ENCODE measurements at regions not wholly inside any gene's neighbourhood (a gene's known extent, or its start where the extent isn't known, plus 50 kb on each side); places are given as distances from the start of the nearest gene placed in this dataset.
A peak's percentile ranks its signal among the peaks of the same experiment; 100 is the strongest.

DNA sequence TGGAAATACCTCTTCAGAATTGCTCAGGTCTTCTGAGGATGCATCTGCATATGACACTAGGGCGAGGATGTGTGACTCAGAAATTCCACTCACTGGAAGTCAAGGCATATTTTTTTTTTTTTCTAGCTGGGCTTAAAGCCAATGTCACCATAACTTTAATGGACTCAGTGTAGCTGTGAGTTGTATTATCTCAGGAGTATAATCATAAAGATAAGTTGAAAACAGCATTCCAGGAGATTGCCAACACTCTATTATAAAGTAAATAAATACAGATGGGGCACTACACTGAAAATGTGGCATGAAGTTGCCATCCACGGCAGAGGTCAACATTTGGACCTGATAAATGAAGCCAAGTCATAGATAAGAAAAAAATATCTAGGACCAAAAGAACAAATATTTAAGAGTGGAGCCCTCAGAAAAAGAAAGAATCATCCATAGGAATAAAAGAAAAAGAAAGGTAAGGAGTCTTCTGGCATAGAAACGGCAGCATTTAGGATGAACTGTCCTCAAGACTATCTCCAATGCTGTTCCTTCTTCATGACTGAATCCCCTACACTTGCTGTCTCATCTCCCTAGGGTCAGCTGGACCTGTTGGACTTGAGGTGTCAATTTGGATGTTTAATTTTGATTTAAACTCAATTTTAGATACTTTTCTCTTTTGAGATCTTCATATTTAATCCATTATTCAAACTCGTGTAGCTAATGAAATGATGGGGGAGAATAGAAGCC is 72.9 kb upstream of the CAV2 start (continued):
- TF ChIP-seq, protein P1, sequence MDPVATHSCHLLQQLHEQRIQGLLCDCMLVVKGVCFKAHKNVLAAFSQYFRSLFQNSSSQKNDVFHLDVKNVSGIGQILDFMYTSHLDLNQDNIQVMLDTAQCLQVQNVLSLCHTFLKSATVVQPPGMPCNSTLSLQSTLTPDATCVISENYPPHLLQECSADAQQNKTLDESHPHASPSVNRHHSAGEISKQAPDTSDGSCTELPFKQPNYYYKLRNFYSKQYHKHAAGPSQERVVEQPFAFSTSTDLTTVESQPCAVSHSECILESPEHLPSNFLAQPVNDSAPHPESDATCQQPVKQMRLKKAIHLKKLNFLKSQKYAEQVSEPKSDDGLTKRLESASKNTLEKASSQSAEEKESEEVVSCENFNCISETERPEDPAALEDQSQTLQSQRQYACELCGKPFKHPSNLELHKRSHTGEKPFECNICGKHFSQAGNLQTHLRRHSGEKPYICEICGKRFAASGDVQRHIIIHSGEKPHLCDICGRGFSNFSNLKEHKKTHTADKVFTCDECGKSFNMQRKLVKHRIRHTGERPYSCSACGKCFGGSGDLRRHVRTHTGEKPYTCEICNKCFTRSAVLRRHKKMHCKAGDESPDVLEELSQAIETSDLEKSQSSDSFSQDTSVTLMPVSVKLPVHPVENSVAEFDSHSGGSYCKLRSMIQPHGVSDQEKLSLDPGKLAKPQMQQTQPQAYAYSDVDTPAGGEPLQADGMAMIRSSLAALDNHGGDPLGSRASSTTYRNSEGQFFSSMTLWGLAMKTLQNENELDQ (tag by site-specific recombination; IDR thresholded peaks at IDR 0.05; ENCODE audit: low read depth) = no peak
- TF ChIP-seq WT1 (tag by site-specific recombination; IDR thresholded peaks at IDR 0.05) (peak; percentile 81), MEIS1 (CRISPR knock-in tag; IDR thresholded peaks at IDR 0.05; ENCODE audit: borderline replicate concordance) (no peak), ZFHX2 (tag by site-specific recombination; conservative IDR thresholded peaks at IDR 0.05) (no peak), SETDB1 (IDR thresholded peaks at IDR 0.05; ENCODE audit: insufficient read length, low read length) (no peak), ZNF350 (tag by site-specific recombination; IDR thresholded peaks at IDR 0.05) (no peak), ZNF292 (tag by site-specific recombination; IDR thresholded peaks at IDR 0.05; ENCODE audit: borderline replicate concordance, low read depth) (no peak), ZNF221 (tag by site-specific recombination; IDR thresholded peaks at IDR 0.05; ENCODE audit: borderline replicate concordance) (0 out of 2 replicates have a peak, but pooled peaks have one; percentile 54), ZNF624 (tag by site-specific recombination; IDR thresholded peaks at IDR 0.05) (no peak), ZNF19 (tag by site-specific recombination; IDR thresholded peaks at IDR 0.05; ENCODE audit: low read depth) (no peak), ZNF311 (tag by site-specific recombination; IDR thresholded peaks at IDR 0.05; ENCODE audit: borderline replicate concordance) (no peak), ZNF140 (tag by site-specific recombination; IDR thresholded peaks at IDR 0.05) (no peak), ZIC2 (tag by site-specific recombination; IDR thresholded peaks at IDR 0.05) (no peak; the same call in 1 of the 2 replicates), ZNF600 (tag by site-specific recombination; IDR thresholded peaks at IDR 0.05) (no peak), KLF8 (tag by site-specific recombination; IDR thresholded peaks at IDR 0.05) (peak; percentile 90), ZBTB21 (tag by site-specific recombination; IDR thresholded peaks at IDR 0.05) (peak; percentile 73), ZNF626 (tag by site-specific recombination; IDR thresholded peaks at IDR 0.05) (no peak), ZNF274 (IDR thresholded peaks at IDR 0.05; ENCODE audit: low read length) (no peak), ZNF274 (tag by site-specific recombination; IDR thresholded peaks at IDR 0.05; ENCODE audit: borderline replicate concordance) (no peak), ZNF585B (tag by site-specific recombination; IDR thresholded peaks at IDR 0.05) (no peak), ZNF530 (tag by site-specific recombination; IDR thresholded peaks at IDR 0.05; ENCODE audit: low read depth) (no peak), BCL11B (tag by site-specific recombination; IDR thresholded peaks at IDR 0.05; ENCODE audit: low read depth) (peak; percentile 76; the same call in 1 of the 2 replicates), MYNN (tag by site-specific recombination; IDR thresholded peaks at IDR 0.05; ENCODE audit: borderline replicate concordance) (no peak), ZNF629 (tag by site-specific recombination; IDR thresholded peaks at IDR 0.05) (peak; percentile 89), ZNF155 (tag by site-specific recombination; IDR thresholded peaks at IDR 0.05) (no peak), ZNF366 (tag by site-specific recombination; conservative IDR thresholded peaks at IDR 0.05) (peak; percentile 75), ZNF37A (tag by site-specific recombination; IDR thresholded peaks at IDR 0.05) (no peak)
- TF ChIP-seq, protein P2, sequence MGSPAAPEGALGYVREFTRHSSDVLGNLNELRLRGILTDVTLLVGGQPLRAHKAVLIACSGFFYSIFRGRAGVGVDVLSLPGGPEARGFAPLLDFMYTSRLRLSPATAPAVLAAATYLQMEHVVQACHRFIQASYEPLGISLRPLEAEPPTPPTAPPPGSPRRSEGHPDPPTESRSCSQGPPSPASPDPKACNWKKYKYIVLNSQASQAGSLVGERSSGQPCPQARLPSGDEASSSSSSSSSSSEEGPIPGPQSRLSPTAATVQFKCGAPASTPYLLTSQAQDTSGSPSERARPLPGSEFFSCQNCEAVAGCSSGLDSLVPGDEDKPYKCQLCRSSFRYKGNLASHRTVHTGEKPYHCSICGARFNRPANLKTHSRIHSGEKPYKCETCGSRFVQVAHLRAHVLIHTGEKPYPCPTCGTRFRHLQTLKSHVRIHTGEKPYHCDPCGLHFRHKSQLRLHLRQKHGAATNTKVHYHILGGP (tag by site-specific recombination; IDR thresholded peaks at IDR 0.05) = no peak
- TF ChIP-seq, protein P3, sequence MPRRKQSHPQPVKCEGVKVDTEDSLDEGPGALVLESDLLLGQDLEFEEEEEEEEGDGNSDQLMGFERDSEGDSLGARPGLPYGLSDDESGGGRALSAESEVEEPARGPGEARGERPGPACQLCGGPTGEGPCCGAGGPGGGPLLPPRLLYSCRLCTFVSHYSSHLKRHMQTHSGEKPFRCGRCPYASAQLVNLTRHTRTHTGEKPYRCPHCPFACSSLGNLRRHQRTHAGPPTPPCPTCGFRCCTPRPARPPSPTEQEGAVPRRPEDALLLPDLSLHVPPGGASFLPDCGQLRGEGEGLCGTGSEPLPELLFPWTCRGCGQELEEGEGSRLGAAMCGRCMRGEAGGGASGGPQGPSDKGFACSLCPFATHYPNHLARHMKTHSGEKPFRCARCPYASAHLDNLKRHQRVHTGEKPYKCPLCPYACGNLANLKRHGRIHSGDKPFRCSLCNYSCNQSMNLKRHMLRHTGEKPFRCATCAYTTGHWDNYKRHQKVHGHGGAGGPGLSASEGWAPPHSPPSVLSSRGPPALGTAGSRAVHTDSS (tag by site-specific recombination; IDR thresholded peaks at IDR 0.05) = peak; percentile 33; the same call in 1 of the 2 replicates
- TF ChIP-seq, protein P4, sequence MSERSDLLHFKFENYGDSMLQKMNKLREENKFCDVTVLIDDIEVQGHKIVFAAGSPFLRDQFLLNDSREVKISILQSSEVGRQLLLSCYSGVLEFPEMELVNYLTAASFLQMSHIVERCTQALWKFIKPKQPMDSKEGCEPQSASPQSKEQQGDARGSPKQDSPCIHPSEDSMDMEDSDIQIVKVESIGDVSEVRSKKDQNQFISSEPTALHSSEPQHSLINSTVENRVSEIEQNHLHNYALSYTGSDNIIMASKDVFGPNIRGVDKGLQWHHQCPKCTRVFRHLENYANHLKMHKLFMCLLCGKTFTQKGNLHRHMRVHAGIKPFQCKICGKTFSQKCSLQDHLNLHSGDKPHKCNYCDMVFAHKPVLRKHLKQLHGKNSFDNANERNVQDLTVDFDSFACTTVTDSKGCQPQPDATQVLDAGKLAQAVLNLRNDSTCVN (tag by site-specific recombination; optimal IDR thresholded peaks at IDR 0.05) = no peak
- TF ChIP-seq, protein P5, sequence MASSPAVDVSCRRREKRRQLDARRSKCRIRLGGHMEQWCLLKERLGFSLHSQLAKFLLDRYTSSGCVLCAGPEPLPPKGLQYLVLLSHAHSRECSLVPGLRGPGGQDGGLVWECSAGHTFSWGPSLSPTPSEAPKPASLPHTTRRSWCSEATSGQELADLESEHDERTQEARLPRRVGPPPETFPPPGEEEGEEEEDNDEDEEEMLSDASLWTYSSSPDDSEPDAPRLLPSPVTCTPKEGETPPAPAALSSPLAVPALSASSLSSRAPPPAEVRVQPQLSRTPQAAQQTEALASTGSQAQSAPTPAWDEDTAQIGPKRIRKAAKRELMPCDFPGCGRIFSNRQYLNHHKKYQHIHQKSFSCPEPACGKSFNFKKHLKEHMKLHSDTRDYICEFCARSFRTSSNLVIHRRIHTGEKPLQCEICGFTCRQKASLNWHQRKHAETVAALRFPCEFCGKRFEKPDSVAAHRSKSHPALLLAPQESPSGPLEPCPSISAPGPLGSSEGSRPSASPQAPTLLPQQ (tag by site-specific recombination; IDR thresholded peaks at IDR 0.05) = peak; percentile 84
- TF ChIP-seq, protein P6, sequence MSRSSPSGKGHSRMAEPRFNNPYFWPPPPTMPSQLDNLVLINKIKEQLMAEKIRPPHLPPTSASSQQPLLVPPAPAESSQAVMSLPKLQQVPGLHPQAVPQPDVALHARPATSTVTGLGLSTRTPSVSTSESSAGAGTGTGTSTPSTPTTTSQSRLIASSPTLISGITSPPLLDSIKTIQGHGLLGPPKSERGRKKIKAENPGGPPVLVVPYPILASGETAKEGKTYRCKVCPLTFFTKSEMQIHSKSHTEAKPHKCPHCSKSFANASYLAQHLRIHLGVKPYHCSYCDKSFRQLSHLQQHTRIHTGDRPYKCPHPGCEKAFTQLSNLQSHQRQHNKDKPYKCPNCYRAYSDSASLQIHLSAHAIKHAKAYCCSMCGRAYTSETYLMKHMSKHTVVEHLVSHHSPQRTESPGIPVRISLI (tag by site-specific recombination; IDR thresholded peaks at IDR 0.05) = peak; percentile 94
